ENCODE measurements at regions not wholly inside any gene's neighbourhood (a gene's known extent, or its start where the extent isn't known, plus 50 kb on each side); places are given as distances from the start of the nearest gene placed in this dataset.

- Histone ChIP-seq H3K4me2 (ENCODE audit: unreplicated experiment) (peak overlapping the region; percentile 69), H3K9me3 (ENCODE audit: low read depth) (no peaks in the 10 kb centered on the region), H3K4me3 (peak overlapping the region; percentile 40; the same call in 1 of the 2 replicates), H3K27me3 (replicated peaks; ENCODE audit: insufficient read depth) (no peaks in the 10 kb centered on the region), H3K27ac (peak overlapping the region; percentile 77), H3K4me1 (ENCODE audit: insufficient read depth) (peaks cover 23% of the 10 kb centered on the region), H3K9me2 (ENCODE audit: insufficient read depth) (no peaks in the 10 kb centered on the region), H2AFZ (0 out of 2 replicates have a peak overlapping the region, but pooled peaks have one; percentile 29), H3F3A (ENCODE audit: insufficient read depth) (peaks cover 22% of the 10 kb centered on the region), H3K36me3 (ENCODE audit: low read depth) (no peaks in the 10 kb centered on the region), H3K9ac (peak overlapping the region; percentile 55), H3K79me2 (ENCODE audit: insufficient read depth) (no peaks in the 10 kb centered on the region), H4K20me1 (ENCODE audit: insufficient read depth) (no peaks in the 10 kb centered on the region)
- 1% methylated on average over 3 of the region's 3 CpGs for WGBS, 2 experiments (ENCODE audit: low coverage in 1 of 2, low lambda C conversion rate in 2 of 2, missing lambda C conversion rate in 2 of 2)
- in situ Hi-C loops (cut with MboI), result no loop called here
- peak; percentile 91 for DNase-seq
- TF ChIP-seq EZH2 (IDR thresholded peaks at IDR 0.05; ENCODE audit: insufficient read depth, poor library complexity, severe bottlenecking) (no peak), EZH2phosphoT487 (IDR thresholded peaks at IDR 0.05; ENCODE audit: insufficient read depth, low read depth) (peak; percentile 80; the same call in 1 of the 2 replicates)
Observed at GRCh38 chr1:221117548-221117951, 238.3 kb downstream of the HLX start.

DNA sequence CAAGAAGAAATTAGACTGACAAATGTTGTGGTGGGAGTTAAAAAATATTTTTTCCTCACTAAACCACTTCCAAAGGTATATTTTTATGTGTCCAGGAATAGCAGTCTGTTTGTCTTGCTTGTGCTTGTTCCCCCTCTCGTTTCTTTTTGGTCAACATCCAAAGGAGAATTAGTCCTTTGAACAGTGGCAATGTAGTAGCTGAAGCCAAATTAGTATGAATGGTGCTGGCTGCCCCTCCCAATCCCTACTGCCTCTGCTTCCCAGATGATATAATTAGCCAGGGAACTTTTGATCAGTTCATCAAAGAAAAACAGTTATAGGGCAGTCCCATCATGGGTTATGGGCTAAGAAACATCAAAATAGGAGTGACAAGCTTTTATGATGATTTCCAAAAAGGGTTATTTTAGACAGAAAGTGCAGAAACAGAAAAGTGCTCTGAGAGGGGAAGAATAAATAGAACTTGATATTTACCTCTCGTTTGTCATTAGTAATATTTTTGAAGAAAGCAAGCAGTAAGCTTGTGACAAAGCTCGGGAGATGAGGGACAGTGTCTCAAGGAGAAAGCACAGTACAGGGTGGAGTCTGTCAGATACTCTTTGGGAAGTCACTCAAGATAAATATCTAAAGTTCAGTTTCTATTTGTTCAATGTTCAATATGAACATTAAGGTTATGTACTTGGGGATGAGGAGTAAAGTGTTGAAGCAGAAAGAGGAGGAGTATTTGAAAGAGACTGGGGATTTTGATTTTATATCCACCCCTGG lies 239.1 kb downstream of the HLX start:
- peak overlapping the region; percentile 40; the same call in 1 of the 2 replicates for H3K4me3 ChIP-seq
- peak overlapping the region; percentile 55 for H3K9ac ChIP-seq
- no peak for TF ChIP-seq EZH2phosphoT487 (IDR thresholded peaks at IDR 0.05; ENCODE audit: insufficient read depth, low read depth)
- H3K27ac ChIP-seq, result peak overlapping the region; percentile 77
- H3K36me3 ChIP-seq (ENCODE audit: low read depth), result no peaks in the 10 kb centered on the region
- H2AFZ ChIP-seq, result peak overlapping the region; percentile 29; the same call in 1 of the 2 replicates
- no peak for DNase-seq
- peaks cover 22% of the 10 kb centered on the region for H3F3A ChIP-seq (ENCODE audit: insufficient read depth)
- H3K9me3 ChIP-seq (ENCODE audit: low read depth), result no peaks in the 10 kb centered on the region
- no peaks in the 10 kb centered on the region for H4K20me1 ChIP-seq (ENCODE audit: insufficient read depth)
- H3K9me2 ChIP-seq (ENCODE audit: insufficient read depth), result no peaks in the 10 kb centered on the region
- no peaks in the 10 kb centered on the region for H3K27me3 ChIP-seq (replicated peaks; ENCODE audit: insufficient read depth)
- 65 to 68% methylated on average over 3 of the region's 3 CpGs for WGBS, 2 experiments (ENCODE audit: low coverage in 1 of 2, low lambda C conversion rate in 2 of 2, missing lambda C conversion rate in 2 of 2)
- in situ Hi-C loops (cut with MboI), result no loop called here
- peaks cover 23% of the 10 kb centered on the region for H3K4me1 ChIP-seq (ENCODE audit: insufficient read depth)
- no peaks in the 10 kb centered on the region for H3K79me2 ChIP-seq (ENCODE audit: insufficient read depth)
- H3K4me2 ChIP-seq (ENCODE audit: unreplicated experiment), result peak overlapping the region; percentile 69

DNA sequence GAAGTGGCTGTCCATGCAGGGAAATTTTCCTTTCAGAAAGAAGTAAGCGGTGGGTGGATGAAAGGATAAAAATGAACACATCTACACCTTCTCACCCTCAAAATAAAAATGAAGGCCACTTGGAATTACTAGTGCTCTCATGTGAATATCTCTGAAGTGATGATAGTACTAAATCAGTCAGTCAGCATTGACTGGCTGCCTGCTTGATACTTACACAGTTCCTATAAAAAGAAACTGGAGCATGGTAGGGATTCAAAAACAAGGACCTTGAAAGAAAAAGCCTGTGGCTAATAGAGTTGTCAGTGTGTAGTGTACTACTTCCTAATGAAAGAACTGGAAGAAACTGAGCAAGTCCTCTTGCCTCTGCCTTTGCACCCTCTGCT lies 239.7 kb downstream of the HLX start:
- H2AFZ ChIP-seq, result no peak overlapping the region
- no peak for DNase-seq
- no peak overlapping the region for H3K4me2 ChIP-seq (ENCODE audit: unreplicated experiment)

DNA sequence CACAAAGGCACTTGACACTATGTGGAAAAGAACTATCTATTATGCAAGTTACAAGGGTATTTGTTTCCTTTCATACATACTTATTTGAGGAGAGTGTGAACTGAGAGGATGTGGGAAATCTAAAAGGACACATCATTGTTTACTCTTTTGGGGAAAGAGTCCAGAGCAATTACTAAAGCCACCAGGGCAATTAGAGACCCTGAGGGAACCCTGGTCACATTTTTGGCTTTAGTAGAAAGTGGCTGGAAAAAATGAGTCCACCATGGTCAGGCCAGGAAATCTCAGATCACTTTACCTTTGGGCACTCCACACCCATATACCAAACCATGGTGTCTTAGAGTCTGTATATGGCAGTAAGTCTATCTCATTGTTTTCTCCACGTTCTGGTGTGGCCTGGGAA lies 243.3 kb downstream of the HLX start:
- H3K79me2 ChIP-seq (ENCODE audit: insufficient read depth), result no peaks in the 10 kb centered on the region
- H3F3A ChIP-seq (ENCODE audit: insufficient read depth), result peaks cover 13% of the 10 kb centered on the region
- no peak overlapping the region for H3K27ac ChIP-seq
- no peaks in the 10 kb centered on the region for H3K27me3 ChIP-seq (replicated peaks; ENCODE audit: insufficient read depth)
- TF ChIP-seq EZH2 (IDR thresholded peaks at IDR 0.05; ENCODE audit: insufficient read depth, poor library complexity, severe bottlenecking), result no peak
- no peak for TF ChIP-seq EZH2phosphoT487 (IDR thresholded peaks at IDR 0.05; ENCODE audit: insufficient read depth, low read depth)
- no peak overlapping the region for H3K9ac ChIP-seq
- in situ Hi-C loops (cut with MboI), result no loop called here
- H3K4me1 ChIP-seq (ENCODE audit: insufficient read depth), result peaks cover 14% of the 10 kb centered on the region
- no peak for DNase-seq
- H3K4me3 ChIP-seq, result no peak overlapping the region
- H3K4me2 ChIP-seq (ENCODE audit: unreplicated experiment), result no peak overlapping the region
- H3K9me3 ChIP-seq (ENCODE audit: low read depth), result no peaks in the 10 kb centered on the region
- H3K9me2 ChIP-seq (ENCODE audit: insufficient read depth), result no peaks in the 10 kb centered on the region
- H4K20me1 ChIP-seq (ENCODE audit: insufficient read depth), result no peaks in the 10 kb centered on the region
- no peaks in the 10 kb centered on the region for H3K36me3 ChIP-seq (ENCODE audit: low read depth)
- WGBS, 2 experiments (ENCODE audit: low coverage in 1 of 2, low lambda C conversion rate in 2 of 2, missing lambda C conversion rate in 2 of 2), result 50% methylated on average over 1 of the region's 1 CpG
- no peak overlapping the region for H2AFZ ChIP-seq

More for the DNA sequence above, 239.7 kb downstream of the HLX start:
- Histone ChIP-seq H3K36me3 (ENCODE audit: low read depth) (no peaks in the 10 kb centered on the region), H3K4me3 (no peak overlapping the region), H3K27me3 (replicated peaks; ENCODE audit: insufficient read depth) (no peaks in the 10 kb centered on the region), H3K4me1 (ENCODE audit: insufficient read depth) (peaks cover 23% of the 10 kb centered on the region), H3K9ac (no peak overlapping the region), H3K9me3 (ENCODE audit: low read depth) (no peaks in the 10 kb centered on the region), H4K20me1 (ENCODE audit: insufficient read depth) (no peaks in the 10 kb centered on the region), H3K79me2 (ENCODE audit: insufficient read depth) (no peaks in the 10 kb centered on the region), H3K27ac (no peak overlapping the region), H3K9me2 (ENCODE audit: insufficient read depth) (no peaks in the 10 kb centered on the region), H3F3A (ENCODE audit: insufficient read depth) (peaks cover 22% of the 10 kb centered on the region)
- 94 to 97% methylated on average over 1 of the region's 1 CpG for WGBS, 2 experiments (ENCODE audit: low coverage in 1 of 2, low lambda C conversion rate in 2 of 2, missing lambda C conversion rate in 2 of 2)
- TF ChIP-seq EZH2phosphoT487 (IDR thresholded peaks at IDR 0.05; ENCODE audit: insufficient read depth, low read depth) (no peak), EZH2 (IDR thresholded peaks at IDR 0.05; ENCODE audit: insufficient read depth, poor library complexity, severe bottlenecking) (no peak)
- in situ Hi-C loops (cut with MboI), result no loop called here
